ENCODE measurements at regions not wholly inside any gene's neighbourhood (a gene's known extent, or its start where the extent isn't known, plus 50 kb on each side); places are given as distances from the start of the nearest gene placed in this dataset.

DNA sequence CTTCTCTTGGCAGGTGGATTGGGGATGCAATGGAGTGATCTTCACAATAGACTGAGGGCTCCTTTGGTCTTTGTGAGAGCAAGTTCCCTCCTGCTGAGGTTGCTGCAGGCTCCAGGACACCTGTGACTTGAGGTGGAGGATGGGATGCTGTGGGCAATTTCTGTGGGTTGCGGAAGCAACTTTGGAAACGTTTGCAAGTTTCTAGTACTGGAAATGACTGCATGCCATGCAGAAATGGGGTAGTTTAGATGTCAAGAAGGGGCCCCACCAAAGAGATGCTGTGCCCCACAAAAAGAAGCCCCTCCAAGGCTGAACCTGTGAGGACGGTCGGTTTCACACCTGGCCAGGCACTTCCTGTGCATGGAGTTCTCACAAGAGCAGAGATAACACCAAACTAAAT lies 80.4 kb upstream of the XCR1 start:
- TF ChIP-seq POU6F1 (CRISPR knock-in tag; IDR thresholded peaks at IDR 0.05; ENCODE audit: borderline replicate concordance, low read depth): no peak
- no peak for TF ChIP-seq ESRRG (CRISPR knock-in tag; IDR thresholded peaks at IDR 0.05)
- no peak for TF ChIP-seq ZFP3 (CRISPR knock-in tag; IDR thresholded peaks at IDR 0.05)
- TF ChIP-seq ZFP30 (CRISPR knock-in tag; IDR thresholded peaks at IDR 0.05): no peak
- TF ChIP-seq, protein P1, sequence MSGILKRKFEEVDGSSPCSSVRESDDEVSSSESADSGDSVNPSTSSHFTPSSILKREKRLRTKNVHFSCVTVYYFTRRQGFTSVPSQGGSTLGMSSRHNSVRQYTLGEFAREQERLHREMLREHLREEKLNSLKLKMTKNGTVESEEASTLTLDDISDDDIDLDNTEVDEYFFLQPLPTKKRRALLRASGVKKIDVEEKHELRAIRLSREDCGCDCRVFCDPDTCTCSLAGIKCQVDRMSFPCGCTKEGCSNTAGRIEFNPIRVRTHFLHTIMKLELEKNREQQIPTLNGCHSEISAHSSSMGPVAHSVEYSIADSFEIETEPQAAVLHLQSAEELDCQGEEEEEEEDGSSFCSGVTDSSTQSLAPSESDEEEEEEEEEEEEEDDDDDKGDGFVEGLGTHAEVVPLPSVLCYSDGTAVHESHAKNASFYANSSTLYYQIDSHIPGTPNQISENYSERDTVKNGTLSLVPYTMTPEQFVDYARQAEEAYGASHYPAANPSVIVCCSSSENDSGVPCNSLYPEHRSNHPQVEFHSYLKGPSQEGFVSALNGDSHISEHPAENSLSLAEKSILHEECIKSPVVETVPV (CRISPR knock-in tag; IDR thresholded peaks at IDR 0.05): no peak
- TF ChIP-seq PATZ1 (CRISPR knock-in tag; IDR thresholded peaks at IDR 0.05; ENCODE audit: borderline replicate concordance): no peak
- no peak for TF ChIP-seq ARNTL (CRISPR knock-in tag; IDR thresholded peaks at IDR 0.05; ENCODE audit: borderline replicate concordance, low read depth)
- TF ChIP-seq ZNF565 (CRISPR knock-in tag; conservative IDR thresholded peaks at IDR 0.05; ENCODE audit: low read depth): no peak
- no peak for TF ChIP-seq SNAI2 (CRISPR knock-in tag; IDR thresholded peaks at IDR 0.05)
- TF ChIP-seq CSDC2 (CRISPR knock-in tag; IDR thresholded peaks at IDR 0.05): no peak
- no peak for TF ChIP-seq ZC3H10 (CRISPR knock-in tag; IDR thresholded peaks at IDR 0.05)
- TF ChIP-seq, protein P2, sequence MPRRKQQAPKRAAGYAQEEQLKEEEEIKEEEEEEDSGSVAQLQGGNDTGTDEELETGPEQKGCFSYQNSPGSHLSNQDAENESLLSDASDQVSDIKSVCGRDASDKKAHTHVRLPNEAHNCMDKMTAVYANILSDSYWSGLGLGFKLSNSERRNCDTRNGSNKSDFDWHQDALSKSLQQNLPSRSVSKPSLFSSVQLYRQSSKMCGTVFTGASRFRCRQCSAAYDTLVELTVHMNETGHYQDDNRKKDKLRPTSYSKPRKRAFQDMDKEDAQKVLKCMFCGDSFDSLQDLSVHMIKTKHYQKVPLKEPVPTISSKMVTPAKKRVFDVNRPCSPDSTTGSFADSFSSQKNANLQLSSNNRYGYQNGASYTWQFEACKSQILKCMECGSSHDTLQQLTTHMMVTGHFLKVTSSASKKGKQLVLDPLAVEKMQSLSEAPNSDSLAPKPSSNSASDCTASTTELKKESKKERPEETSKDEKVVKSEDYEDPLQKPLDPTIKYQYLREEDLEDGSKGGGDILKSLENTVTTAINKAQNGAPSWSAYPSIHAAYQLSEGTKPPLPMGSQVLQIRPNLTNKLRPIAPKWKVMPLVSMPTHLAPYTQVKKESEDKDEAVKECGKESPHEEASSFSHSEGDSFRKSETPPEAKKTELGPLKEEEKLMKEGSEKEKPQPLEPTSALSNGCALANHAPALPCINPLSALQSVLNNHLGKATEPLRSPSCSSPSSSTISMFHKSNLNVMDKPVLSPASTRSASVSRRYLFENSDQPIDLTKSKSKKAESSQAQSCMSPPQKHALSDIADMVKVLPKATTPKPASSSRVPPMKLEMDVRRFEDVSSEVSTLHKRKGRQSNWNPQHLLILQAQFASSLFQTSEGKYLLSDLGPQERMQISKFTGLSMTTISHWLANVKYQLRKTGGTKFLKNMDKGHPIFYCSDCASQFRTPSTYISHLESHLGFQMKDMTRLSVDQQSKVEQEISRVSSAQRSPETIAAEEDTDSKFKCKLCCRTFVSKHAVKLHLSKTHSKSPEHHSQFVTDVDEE (CRISPR knock-in tag; IDR thresholded peaks at IDR 0.05): no peak
